HK-2 (cell line): ENCODE measurements at regions not wholly inside any gene's neighbourhood (a gene's known extent, or its start where the extent isn't known, plus 50 kb on each side); places are given as distances from the start of the nearest gene placed in this dataset.
"Not testable (repeated sequence)": the region's sequence is repeated elsewhere in the genome, so short reads cannot be mapped to it uniquely, and the experiment has no call there.

Experiments used
- DNase-seq: peaks from one replicate; pipeline ENCODE4 v3.0.0-alpha.2; 2018; ENCODE audit not compliant: unreplicated experiment

DNA sequence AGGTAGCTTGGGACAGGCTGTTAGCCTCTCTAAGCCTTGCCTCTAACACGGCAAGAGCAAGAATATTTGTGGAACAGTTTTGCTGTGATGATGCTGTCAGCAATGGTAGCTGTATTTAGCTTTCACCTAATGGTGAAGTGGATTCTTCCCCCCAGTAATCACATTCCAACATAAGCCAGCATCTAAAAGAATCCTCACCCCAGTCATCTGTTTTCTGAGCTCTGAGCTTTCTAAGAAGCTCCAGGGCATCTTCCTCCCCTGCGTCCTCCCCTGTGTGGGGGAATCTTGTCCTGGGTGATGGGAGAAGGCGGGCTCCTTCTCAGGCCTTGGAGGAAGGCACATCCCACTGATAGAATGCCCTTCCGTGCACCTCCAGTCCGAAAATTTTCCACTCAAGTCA lies 367.6 kb downstream of the BRD1 start:
- no peak for DNase-seq

DNA sequence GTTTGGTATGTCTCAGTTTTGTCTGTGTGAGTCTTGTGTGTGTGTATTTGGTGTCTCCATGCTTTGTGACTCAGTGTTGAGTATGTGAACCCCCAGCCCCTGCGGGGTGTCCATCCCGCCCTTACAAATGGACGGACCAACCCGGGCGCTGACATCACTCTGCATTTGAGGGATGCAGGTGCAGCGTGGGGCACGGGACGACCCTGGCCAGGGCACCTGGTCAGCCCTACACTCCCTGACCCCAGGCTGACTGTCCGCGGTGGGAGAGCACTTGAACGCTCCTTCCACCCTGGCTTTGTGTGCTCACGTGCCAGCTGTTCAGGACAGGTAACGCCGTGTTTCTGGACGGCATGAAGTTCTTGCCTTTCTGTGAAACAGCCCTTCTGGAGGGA lies 369.0 kb downstream of the BRD1 start:
- no peak for DNase-seq

DNA sequence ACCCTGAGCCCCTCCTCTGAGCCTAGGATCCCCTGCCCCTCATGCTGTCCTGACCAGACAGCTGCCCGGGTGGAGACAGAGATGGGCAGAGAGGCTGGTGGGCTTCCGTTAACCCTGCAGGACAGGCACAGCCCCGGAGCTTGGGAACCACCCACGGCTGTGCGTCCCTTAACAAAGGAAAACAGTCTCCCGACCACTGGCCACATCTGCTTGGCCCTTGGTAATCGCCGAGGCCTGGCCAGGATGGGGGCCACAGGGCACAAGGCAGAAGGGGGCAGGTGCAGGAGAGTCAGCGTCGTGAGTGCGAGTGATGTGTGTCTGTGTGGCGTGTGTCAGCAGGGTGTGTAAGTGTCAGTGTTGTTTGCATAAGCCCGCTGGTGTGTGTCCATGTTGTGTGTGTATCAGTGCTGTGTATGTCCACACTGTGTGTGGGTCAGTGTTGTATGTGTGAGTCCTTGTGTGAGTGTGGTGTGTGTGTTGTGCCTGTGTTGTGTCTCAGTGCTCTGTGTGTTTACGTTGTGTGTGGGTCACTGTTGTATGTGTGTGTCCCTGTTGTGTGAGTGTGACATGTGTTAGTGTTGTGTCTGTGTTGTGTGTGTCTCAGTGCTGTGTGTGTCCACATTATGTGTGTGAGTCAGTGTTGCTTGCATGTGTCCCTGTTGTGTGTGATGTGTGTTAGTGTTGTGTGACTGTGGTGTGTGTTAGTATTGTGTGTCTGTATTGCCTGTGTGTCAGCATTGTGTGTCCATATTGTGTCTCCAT lies 369.5 kb downstream of the BRD1 start:
- no peak for DNase-seq

DNA sequence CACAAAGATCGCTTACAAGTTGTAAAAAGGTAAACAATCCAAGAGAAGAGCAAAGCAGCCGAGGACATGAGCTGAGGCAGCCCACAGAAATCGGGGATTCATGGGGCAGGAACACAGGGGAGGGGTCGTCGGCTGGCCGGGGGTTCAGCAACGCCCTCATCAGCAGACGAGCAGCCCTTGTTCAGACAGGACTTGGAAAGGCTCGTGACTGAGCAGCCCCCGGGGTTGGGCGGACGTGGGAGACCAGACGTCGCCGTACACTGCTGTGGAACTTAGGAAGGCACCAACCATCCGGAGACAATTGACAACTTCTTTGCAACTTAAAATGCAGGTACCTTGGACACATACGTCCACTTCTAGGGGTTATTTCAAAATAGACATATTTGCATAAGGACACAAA lies 370.5 kb downstream of the BRD1 start:
- no peak for DNase-seq

DNA sequence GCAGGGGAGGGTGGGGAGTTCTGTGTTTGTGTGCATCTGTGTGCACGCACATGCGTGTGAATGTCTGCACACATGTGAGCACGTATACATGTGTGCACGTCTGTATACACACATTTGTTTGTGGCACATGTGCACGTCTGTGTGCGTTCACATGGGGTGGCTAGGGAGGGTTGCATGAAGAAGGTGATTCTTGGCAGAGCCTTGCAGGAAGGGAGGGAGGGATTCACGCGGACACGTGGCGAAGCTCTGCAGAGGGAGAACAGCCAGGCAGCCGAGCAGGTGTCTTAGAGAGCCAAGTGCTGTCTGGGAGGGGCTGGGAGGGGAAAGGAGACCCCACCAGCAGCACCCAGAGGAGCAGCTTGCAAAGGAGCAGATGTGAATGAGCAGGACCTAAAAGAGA lies 372.1 kb downstream of the BRD1 start:
- no peak for DNase-seq

DNA sequence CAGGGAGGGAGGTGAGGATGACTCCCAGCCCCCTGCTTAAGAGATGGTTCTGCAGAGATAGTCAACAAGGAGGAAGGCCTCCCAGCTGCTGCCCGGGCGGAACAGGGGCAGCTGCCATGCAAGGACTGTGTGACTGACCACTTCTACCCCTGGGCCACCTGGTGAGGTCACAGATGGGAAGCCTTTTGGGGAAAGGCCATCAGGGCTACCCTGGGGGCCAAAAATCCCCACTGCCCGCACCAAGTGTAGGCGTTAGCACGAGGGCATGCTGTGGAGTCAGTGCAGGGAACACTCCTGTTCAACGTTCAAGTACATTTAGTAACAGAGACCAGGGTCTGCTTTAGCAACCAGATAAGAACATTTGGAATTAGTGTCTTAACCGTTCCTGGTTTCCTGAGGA lies 372.9 kb downstream of the BRD1 start:
- DNase-seq, result no peak

DNA sequence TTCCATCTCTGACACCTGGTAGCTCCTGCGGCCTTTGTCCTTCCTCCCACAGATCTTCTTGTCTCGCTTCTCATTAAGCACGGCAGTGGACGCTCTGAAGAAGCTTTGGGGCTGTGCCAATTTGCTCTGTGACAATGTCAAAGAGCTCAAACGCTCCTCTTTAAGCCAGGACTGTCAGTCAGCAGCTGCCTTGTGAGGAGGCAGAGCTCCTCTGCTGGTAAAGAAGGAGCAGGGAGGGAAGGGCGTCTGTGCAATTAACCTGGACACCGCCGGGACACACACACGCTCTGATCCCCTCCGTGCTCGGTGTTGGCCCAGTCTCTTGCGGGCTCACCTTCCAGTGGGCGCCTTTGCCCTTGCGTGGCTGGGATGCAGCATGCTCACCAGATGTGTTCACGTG lies 373.9 kb downstream of the BRD1 start:
- no peak for DNase-seq

DNA sequence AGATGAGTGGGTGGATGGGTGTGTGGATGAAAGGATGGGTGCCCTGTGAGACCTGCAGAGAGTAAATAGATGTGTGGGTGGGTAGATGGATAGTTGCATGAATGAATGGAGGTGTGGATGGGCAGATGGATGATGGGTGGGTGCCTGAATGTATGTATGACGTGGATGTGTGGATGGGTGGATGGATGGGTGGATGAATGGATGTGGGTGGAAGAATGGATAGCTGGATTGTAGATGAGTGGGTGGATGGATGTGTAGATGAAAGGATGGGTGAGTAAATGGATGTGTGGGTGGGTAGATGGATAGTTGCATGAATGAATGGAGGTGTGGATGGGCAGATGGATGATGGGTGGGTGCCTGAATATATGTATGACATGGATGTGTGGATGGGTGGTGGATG lies 374.7 kb downstream of the BRD1 start:
- DNase-seq, result not testable (repeated sequence)

DNA sequence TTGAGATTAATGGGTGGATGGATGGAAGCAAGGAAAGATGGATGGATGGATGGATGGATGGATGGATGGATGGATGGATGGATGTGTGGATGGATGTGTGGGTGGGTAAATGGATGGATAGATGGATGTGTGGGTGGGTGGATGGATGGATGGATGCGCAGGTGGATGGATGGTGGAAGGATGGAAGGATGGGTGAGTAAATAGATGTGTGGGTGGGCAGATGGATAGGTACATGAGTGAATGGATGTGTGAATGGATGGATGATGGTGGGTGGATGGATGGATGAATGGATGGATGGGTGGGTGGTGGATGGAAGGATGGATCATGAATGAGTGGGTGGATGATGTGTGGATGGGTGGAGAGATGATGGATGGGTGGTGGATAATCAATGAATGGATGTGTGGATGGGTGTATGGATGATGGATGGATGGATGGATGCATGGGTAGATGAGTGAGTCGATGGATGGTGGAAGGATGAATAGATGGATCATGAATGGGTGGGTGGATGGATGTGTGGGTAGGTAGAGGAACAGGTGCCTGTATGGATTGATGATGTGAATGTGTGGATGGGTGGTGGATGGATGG lies 375.2 kb downstream of the BRD1 start:
- no peak for DNase-seq

DNA sequence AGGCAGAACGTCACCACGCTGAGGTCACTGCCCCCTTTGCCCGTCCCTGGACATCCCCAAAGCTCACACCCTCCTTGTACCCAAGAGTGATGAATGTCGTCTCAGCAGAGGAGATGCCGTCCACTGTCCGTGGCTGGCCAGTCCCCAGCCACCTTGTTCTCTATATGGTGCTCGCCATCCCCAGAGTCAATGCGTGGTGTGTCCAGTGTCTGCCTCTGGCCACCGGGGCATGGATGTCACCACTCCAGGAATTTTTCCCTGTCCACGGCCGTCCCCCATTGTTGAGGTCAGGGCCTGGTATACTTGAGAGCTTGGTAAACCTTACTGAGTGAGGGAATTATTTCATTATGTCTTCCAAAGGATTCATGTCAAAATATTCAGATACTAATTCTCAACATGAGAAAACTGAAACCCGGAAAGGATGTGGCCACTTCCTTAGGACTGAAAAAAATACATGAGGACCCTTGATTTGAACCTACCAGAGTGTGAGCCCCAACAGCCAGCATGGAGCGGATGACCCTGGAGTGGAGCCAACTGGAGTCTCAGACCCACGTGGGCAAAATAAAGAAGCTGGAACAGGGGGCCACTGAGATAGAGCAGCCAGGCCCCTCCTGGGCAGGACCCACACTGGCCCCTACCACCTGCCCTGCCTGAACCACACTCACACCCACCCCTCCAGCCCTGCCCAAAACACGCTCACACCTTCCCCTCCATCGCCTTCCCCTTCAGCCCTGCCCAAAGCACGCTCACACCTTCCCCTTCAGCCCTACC lies 376.4 kb downstream of the BRD1 start:
- no peak for DNase-seq

DNA sequence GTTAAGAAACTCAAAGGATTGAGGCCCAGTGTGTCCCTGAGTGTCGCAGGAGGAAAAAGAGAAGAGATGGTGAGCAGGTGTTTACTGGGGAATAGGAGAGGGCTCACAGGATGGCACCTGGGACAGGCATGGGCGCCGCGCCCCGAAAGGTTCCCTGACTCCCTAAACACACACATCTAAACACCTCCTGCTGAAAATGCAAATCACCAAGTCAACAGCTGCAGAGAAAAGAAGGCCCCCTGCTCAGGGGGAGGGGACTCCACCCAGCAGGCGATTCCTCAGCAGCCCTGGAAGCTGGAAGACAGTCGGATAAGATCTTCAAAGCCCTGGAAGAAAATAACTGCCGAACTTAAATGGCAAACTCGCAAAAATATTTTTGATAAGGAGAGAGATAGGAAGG lies 377.2 kb downstream of the BRD1 start:
- no peak for DNase-seq

DNA sequence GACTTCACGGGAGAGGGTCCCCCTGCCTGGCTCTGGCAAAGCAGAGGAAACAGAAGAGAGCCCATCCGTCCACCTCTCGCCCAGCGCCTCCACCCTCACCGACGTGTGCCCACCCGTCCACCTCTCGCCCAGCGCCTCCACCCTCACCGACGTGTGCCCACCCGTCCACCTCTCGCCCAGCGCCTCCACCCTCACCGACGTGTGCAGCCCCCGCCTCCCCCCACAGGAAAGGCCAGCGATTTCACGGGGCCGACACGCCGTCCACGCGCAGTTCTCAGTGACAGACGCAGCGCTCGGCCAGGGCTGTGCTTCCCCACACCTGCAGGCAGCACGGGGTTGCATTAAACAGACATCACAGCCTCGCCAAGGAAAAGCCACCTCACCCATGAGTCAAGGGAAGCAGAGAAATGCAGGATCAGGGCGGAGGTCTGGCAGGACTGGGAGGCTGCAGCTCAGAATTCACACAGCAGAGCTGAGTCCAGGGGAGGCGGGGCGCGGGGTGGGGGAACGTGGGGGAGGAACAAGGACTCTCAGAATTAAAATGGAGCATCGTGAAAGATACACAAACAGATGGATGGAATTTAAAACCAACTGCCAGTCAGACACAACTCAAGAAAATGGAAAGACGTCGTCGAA lies 377.7 kb downstream of the BRD1 start:
- no peak for DNase-seq

DNA sequence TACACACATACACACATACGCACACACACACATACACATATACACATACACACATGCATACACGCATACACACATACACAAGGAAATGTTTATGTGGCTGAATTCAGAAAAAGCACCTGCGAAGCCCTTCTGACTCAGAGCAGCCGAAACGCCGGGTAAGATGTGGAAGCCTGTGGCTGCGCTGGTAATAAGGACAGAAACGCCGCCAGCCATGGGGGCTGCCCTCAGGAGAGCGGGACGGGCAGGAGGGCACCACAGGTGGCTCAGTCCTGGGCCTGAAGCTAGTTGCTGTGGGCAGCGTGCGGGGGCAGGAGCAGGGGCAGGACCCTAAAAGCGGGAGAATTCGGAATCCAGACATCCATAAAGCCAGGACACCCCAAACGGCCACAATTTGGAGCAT lies 378.3 kb downstream of the BRD1 start:
- DNase-seq, result no peak

DNA sequence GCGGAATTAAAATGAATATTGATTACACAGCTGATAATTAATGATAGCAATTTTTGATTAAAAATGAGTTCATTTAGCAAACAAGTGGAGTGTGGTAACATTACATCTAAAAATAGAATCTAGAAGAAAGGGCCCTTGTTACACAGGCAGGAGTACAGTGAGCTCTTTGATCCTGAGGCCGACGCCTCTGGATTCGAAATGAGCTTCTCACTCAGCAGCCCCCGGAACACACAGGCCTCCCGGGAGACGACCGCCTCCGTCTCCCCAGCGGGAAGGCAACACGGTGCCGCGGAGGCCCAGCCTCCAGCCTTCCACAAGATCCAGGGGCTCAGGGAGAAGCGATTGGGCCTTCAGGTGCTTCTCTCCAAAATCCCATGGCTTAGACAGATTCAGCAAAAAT lies 379.1 kb downstream of the BRD1 start:
- DNase-seq, result no peak

DNA sequence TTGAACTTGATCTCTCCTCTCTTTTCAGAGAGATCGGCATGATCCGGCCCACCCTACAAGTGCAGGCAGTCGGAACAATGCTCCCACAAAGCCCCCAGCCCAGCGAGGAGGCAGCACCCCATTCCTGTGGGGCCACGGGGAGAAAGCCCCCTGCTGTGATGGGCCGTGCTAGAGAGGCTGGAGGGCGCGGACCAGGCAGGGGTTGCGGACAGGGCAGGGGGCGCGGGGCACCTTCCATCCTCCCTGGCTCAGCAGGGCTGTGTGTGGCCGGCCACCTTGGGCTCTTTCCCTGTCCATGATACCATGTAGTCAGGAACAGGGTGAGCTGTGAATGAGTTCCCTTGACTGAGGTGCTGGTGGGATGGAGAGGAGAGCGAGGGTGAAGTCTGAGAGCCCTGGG lies 379.8 kb downstream of the BRD1 start:
- DNase-seq, result no peak

DNA sequence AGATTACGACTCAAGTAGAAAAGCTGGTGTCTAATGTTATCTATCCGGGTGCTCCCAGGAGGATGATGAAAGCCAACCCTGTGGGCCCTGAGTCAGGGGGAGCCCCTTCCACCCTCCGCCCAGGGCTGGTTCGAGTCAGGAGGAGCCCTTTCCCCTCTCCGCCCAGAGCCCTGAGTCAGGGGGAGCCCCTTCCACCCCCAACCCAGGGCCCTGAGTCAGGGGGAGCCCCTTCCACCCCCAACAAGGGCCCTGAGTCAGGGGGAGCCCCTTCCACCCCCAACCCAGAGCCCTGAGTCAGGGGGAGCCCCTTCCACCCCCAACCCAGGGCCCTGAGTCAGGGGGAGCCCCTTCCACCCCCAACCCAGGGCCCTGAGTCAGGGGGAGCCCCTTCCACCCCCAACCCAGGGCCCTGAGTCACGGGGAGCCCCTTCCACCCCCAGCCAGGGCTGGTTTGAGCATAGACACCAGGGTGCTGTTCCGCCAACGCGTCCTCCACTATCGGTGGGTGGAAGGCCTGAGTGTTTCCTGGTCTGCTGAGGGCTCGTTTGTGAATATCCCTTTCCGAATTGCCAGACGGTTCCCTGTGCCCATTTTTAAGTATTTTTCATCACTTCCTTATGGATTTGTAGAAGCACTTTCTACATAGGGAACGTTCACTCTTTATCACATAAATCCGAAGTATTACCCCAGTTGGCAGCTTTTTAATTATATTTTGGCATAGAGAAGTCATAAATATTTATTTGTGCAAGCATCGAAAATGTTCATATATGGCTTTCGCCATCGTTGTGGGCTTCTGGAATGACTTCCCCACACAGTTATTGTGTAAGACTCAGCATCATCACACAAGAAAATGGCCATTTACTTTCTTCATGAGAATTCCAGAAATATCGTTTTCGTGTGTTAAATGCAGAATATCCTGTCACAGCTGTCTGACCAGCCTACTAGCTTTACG lies 380.6 kb downstream of the BRD1 start:
- DNase-seq, result no peak

DNA sequence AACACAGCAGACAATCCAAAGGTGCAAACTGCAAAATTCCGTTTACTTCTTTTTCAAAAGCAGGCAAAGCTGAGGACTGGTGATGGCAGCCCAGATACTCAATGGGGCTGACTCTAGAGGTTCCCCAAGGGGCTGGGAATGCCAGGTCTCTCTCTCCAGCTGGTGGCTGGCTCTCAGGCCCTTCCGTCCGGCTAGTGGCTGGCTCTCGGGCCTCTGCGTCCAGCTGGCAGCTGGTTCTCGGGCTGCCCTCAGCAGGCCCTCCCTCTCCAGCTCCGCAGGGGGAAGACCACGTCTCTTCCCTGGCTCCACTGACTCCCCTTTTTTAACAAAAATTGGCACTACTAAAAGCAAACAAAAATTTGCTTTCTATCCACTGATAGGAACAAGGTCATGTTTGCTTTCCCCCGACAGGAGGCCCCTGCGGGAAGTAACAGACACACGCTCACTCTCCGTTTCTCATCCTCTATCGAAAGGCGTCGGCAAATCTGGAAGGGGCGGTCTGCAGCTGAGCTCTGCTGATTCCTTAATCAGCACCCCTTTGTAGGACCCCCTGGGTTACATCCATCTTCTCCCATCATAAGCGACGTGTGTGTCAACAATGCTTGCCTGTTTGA lies 381.4 kb downstream of the BRD1 start:
- no peak for DNase-seq

DNA sequence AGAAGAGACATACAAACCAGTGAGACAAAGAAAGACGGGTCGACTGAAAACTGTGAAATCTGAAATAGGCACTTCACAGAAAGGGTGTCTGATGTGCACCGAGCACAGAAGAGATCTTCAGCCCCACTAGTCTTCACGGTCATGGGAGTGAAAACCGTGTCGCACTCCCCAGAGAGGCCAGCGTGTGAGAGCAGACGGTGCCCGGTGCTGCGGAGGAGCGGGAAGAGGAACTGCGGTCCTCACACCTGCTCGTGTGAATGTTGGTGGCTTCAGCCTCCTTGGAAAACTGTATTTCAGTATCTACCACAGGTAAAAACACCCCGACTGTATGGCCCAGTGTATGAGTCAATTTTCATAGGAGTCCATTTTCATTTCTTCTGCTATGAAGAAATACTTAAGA lies 382.9 kb downstream of the BRD1 start:
- no peak for DNase-seq

DNA sequence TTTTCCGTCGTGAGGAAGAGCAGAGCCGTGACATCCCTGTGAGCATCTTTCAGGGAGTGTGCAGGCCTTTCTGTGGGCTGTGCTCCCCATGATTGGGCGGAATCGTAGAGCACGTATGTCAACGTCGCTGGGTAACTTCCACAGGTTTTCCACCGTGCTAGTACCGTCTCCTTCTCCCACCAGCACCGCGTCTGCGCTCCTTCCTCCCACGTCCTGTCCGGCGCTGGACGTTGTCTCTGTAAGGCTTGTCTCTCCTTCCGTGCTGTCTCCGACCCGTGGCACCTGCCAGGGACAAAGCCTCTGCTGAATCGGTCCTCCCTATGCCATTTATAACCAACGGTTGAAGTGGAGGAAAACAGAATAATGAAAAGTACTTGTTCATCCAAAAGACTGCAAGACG lies 386.7 kb downstream of the BRD1 start:
- DNase-seq, result no peak

DNA sequence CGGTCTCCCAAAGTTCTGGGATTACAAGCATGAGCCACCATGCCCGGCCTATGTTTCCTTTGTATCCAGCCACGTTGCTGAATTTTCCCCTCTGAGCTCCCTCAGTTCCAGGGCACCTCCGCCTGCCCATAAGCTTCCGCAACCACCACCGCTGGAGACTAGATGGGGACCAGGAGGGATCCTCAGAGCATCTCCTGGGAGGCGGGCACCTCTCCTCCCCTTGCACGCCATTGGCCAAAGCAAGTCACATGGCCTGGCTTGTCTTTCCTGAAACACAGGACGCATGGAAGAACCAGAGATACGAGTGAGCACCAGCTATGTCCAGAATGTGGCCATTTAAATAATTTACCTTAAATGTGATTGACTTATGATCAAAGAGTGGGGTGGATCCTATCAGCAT lies 388.3 kb downstream of the BRD1 start:
- no peak for DNase-seq

DNA sequence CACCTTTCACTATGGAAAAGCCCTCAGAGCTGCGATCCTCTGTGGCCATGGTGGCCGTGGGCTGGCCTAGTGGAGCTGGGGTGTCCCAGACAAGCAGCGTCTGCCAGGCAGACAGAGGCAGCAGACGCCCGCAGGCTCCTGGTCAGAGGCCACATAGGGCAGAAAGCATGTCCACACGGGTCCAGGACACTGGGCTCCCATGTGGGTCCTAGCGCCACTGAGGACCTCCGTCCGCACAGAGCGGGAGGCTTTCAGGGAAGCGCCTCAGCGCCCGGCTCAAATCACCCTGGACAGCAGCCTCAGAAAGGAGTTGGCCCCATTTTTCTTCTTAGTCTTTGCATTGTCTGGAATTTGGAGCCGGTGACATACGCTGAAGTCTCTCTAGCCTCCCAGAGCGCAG lies 389.7 kb downstream of the BRD1 start:
- DNase-seq, result no peak
